Kidney glomerular epithelial cell (primary cell): ENCODE measurements at regions not wholly inside any gene's neighbourhood (a gene's known extent, or its start where the extent isn't known, plus 50 kb on each side); places are given as distances from the start of the nearest gene placed in this dataset.

ENCODE experiments used
- DNase-seq: peaks from one replicate; lab custom pipeline; 2025; lab: John Stamatoyannopoulos, UW

- peak; percentile 51 for DNase-seq
These were observed 171.9 kb upstream of the GATA6 start for GRCh38 chr18:21997207-21998143.

- DNase-seq: no peak
These were observed 170.9 kb upstream of the GATA6 start for GRCh38 chr18:21998486-21998885.

GRCh38 chr18:22001912-22002487, 167.4 kb upstream of the GATA6 start:
- no peak for DNase-seq

GRCh38 chr18:22005191-22005841, 164.1 kb upstream of the GATA6 start:
- no peak for DNase-seq

- no peak for DNase-seq
These were observed 162.9 kb upstream of the GATA6 start for GRCh38 chr18:22006458-22006857.

GRCh38 chr18:22009242-22009641, 160.1 kb upstream of the GATA6 start:
- DNase-seq: no peak

- DNase-seq: no peak
These were observed 155.4 kb upstream of the GATA6 start for GRCh38 chr18:22013993-22014392.

GRCh38 chr18:22015156-22015555, 154.2 kb upstream of the GATA6 start:
- peak; percentile 8 for DNase-seq

GRCh38 chr18:22018366-22018765, 151.0 kb upstream of the GATA6 start:
- no peak for DNase-seq

GRCh38 chr18:22019193-22019592, 150.2 kb upstream of the GATA6 start:
- DNase-seq: no peak

GRCh38 chr18:22020127-22020866, 149.1 kb upstream of the GATA6 start:
- no peak for DNase-seq

- no peak for DNase-seq
These were observed 148.5 kb upstream of the GATA6 start for GRCh38 chr18:22020867-22021370.

GRCh38 chr18:22021701-22022100, 147.7 kb upstream of the GATA6 start:
- DNase-seq: no peak

GRCh38 chr18:22024924-22025323, 144.5 kb upstream of the GATA6 start:
- no peak for DNase-seq

GRCh38 chr18:22026362-22026761, 143.0 kb upstream of the GATA6 start:
- DNase-seq: no peak

- DNase-seq: no peak
These were observed 142.5 kb upstream of the GATA6 start for GRCh38 chr18:22026889-22027288.

GRCh38 chr18:22031611-22032010, 137.8 kb upstream of the GATA6 start:
- DNase-seq: no peak

- DNase-seq: peak; percentile 99
These were observed 136.9 kb upstream of the GATA6 start for GRCh38 chr18:22032392-22032961.

GRCh38 chr18:22033085-22033484, 136.3 kb upstream of the GATA6 start:
- DNase-seq: no peak

- DNase-seq: no peak
These were observed 135.1 kb upstream of the GATA6 start for GRCh38 chr18:22034276-22034675.

- DNase-seq: no peak
These were observed 128.9 kb upstream of the GATA6 start for GRCh38 chr18:22040533-22040932.

GRCh38 chr18:22043837-22044236, 125.6 kb upstream of the GATA6 start:
- DNase-seq: no peak
